Transverse colon (tissue), 4 donors: ENCODE measurements at regions not wholly inside any gene's neighbourhood (a gene's known extent, or its start where the extent isn't known, plus 50 kb on each side); places are given as distances from the start of the nearest gene placed in this dataset.

Experiments
- DNase-seq: peaks from one replicate; pipeline ENCODE4 v3.0.0-alpha.2; 2019
- H3K27ac ChIP-seq, 4 donors: fragments of 200-600 bp; sonication (generic); 2 replicates each; pipeline ENCODE4 v1.5.1; 2016 to 2018; ENCODE audit warnings: inconsistent platforms in 4 of 4
- H3K27me3 ChIP-seq: fragments of 200-600 bp; sonication (generic); 2 replicates; pipeline ENCODE4 v1.5.1; 2017; ENCODE audit warnings: inconsistent platforms
- H3K36me3 ChIP-seq, 4 donors: fragments of 200-600 bp; sonication (generic); 2 replicates each; pipeline ENCODE4 v1.5.1; 2017 to 2019; ENCODE audit warnings: inconsistent platforms in 4 of 4
- H3K4me1 ChIP-seq, 4 donors: fragments of 200-600 bp; sonication (generic); 2 replicates each; pipeline ENCODE4 v1.5.1; 2017 to 2020; ENCODE audit warnings: inconsistent platforms in 4 of 4
- H3K4me3 ChIP-seq, 4 donors: fragments of 200-600 bp; sonication (generic); 1 replicate in 1 of 4; 2 replicates in 3 of 4; pipeline versions ENCODE4 v1.5.1 to v1.6.1; 2017 to 2019; ENCODE audit warnings: inconsistent platforms in 4 of 4
- H3K9me3 ChIP-seq, 2 donors: fragments of 200-600 bp; sonication (generic); 2 replicates each; pipeline ENCODE4 v1.5.1; 2017 to 2019; ENCODE audit warnings: inconsistent platforms in 2 of 2
- EP300 ChIP-seq: sonication (generic); formaldehyde crosslinking; IDR thresholded peaks from one replicate; pipeline ENCODE4 v1.6.1; 2017; ENCODE audit warnings: antibody characterized with exemption, low read depth
- POLR2A ChIP-seq: fragments of 450-650 bp; IDR thresholded peaks from one replicate; pipeline ENCODE4 v1.6.1; 2016; ENCODE audit warnings: antibody characterized with exemption, mild to moderate bottlenecking, moderate library complexity
- POLR2AphosphoS5 ChIP-seq, 3 donors: sonication (generic); formaldehyde crosslinking; IDR thresholded peaks; one replicate each; pipeline ENCODE4 v1.6.1; 2016; ENCODE audit warnings: antibody characterized with exemption in 3 of 3
- WGBS, 2 donors: methylation state at CpG; one replicate each; pipeline ENCODE4 v1.1.5; 2018; ENCODE audit warnings: low coverage in 1 of 2; 5-methylcytosine and 5-hydroxymethylcytosine counted together
- in situ Hi-C, 4 donors: fragments of 200-750 bp; cut with MboI; loops; one replicate each; pipeline versions ENCODE4 v1.15.0 to v1.15.1; 2017; ENCODE audit warnings: low sequenced_read_pairs in 3 of 4, low pct_ligation_motif_present in 1 of 4, low pct_unique_long_range_greater_than_20kb in 1 of 4
- intact Hi-C: fragments of 100-400 bp; cut with DNase I; formaldehyde crosslinking; loops from one replicate; pipeline ENCODE4 v1.15.1; 2023; ENCODE audit warnings: low total_unique reads
- TF ChIP-seq, protein P1 (sequence below), 5 experiments: fragments of 200-600 bp in 3 of 5; fragments of 450-650 bp in 2 of 5; sonication (generic) in 3 of 5; IDR thresholded peaks; 1 replicate in 2 of 5; 2 replicates in 3 of 5; pipeline ENCODE4 v1.5.1; 2016 to 2017; ENCODE audit warnings: antibody characterized with exemption in 5 of 5, inconsistent platforms in 3 of 5, mild to moderate bottlenecking in 2 of 5, moderate library complexity in 1 of 5

DNA sequence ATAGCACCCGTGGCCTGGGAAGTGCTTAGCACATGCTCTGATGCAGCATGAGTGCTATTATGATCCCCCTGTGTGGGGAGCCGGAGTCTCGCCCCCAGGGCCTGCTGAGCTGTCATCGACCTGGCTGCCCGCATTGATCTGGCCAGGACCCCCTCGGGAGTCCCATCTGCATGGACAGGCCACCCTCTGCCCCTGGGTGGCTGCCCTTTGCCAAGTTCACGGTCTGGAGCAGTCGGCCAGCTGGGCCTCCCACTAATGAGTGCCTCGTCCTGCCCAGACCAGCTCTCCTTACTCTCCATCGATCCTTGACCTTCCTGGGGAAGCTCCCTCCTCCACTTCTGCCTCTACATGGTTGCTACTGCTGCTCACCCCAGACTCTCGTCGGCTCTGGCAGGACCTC is 121.8 kb upstream of the RUNX3 start:
- Histone ChIP-seq H3K27me3 (peaks cover 16% of the 10 kb centered on the region), H3K4me1 (no peaks in the 10 kb centered on the region), H3K36me3 (no peaks in the 10 kb centered on the region), H3K27ac (no peak overlapping the region), H3K4me3 (no peak overlapping the region), H3K9me3 (no peaks in the 10 kb centered on the region)
- intact Hi-C loops: no loop called here
- no peak for DNase-seq
- 70% methylated on average over 12 of the region's 12 CpGs; no CpG with 5 or more reads in 1 of the 2 donors for WGBS, 2 donors
- in situ Hi-C loops: no loop called here
- TF ChIP-seq POLR2A (no peak), POLR2AphosphoS5 (IDR thresholded peaks at IDR 0.05) (no peak), EP300 (no peak)
- TF ChIP-seq, protein P1, sequence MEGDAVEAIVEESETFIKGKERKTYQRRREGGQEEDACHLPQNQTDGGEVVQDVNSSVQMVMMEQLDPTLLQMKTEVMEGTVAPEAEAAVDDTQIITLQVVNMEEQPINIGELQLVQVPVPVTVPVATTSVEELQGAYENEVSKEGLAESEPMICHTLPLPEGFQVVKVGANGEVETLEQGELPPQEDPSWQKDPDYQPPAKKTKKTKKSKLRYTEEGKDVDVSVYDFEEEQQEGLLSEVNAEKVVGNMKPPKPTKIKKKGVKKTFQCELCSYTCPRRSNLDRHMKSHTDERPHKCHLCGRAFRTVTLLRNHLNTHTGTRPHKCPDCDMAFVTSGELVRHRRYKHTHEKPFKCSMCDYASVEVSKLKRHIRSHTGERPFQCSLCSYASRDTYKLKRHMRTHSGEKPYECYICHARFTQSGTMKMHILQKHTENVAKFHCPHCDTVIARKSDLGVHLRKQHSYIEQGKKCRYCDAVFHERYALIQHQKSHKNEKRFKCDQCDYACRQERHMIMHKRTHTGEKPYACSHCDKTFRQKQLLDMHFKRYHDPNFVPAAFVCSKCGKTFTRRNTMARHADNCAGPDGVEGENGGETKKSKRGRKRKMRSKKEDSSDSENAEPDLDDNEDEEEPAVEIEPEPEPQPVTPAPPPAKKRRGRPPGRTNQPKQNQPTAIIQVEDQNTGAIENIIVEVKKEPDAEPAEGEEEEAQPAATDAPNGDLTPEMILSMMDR (IDR thresholded peaks at IDR 0.05): no peak

DNA sequence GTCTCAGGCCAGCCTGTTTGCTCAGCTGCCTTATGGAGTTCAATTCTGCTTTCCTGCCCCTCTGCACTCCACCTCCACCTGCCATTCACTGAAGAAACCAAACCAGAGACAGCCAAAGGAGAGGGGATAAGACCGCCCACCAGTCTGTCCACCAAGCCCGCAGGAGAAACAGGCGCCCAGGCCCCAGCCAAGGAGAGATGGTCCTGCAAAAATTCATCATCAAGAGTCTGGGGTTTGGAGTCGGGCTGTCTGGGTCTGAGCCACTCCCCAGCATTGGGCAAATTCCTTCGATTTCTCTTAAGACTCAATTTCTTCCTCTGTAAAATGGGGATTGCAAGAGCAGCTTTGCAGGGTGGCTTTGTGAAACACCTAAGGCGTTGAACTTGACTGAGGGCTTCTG is 121.4 kb upstream of the RUNX3 start:
- no peak overlapping the region for H3K4me3 ChIP-seq
- in situ Hi-C loops: no loop called here
- no peak for DNase-seq
- TF ChIP-seq, protein P1 (IDR thresholded peaks at IDR 0.05): no peak
- TF ChIP-seq POLR2A (no peak), POLR2AphosphoS5 (IDR thresholded peaks at IDR 0.05) (no peak), EP300 (no peak)
- peaks cover 16% of the 10 kb centered on the region for H3K27me3 ChIP-seq
- no peaks in the 10 kb centered on the region for H3K9me3 ChIP-seq
- H3K27ac ChIP-seq: no peak overlapping the region
- no peaks in the 10 kb centered on the region for H3K36me3 ChIP-seq
- no peaks in the 10 kb centered on the region for H3K4me1 ChIP-seq
- 82 to 83% methylated on average over 2 to 6 of the region's 6 CpGs for WGBS, 2 donors
- intact Hi-C loops: no loop called here

DNA sequence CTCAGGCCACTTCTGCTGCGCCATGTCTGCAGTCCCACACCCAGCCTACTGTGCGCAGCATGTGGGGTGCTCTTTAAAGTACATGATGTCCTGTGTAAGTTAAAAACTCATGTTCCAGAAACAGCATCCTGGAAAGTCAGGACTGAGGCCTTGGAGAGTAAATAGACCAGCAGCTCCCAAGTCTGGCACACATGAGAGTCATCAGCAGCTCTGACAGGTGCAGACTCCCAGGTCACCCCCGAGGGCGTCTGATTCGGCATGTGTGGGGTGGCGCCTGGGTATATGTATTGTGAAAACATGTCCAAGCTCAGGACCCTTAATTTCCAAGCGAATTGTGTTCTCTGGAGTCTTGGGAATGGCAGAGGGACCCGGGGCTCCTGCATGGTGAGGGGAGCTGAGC is 120.1 kb upstream of the RUNX3 start:
- H3K27me3 ChIP-seq: peaks cover 10% of the 10 kb centered on the region
- H3K4me1 ChIP-seq: no peaks in the 10 kb centered on the region
- WGBS, 2 donors: 71% methylated on average over 8 of the region's 8 CpGs; no CpG with 5 or more reads in 1 of the 2 donors
- no peak for TF ChIP-seq POLR2AphosphoS5 (IDR thresholded peaks at IDR 0.05)
- TF ChIP-seq EP300: no peak
- no peak for TF ChIP-seq POLR2A
- TF ChIP-seq, protein P1 (IDR thresholded peaks at IDR 0.05): no peak
- no peak overlapping the region for H3K27ac ChIP-seq
- no peaks in the 10 kb centered on the region for H3K9me3 ChIP-seq
- H3K36me3 ChIP-seq: no peaks in the 10 kb centered on the region
- no peak for DNase-seq
- no peak overlapping the region for H3K4me3 ChIP-seq
- intact Hi-C loops (no loop called here), in situ Hi-C loops (no loop called here)

DNA sequence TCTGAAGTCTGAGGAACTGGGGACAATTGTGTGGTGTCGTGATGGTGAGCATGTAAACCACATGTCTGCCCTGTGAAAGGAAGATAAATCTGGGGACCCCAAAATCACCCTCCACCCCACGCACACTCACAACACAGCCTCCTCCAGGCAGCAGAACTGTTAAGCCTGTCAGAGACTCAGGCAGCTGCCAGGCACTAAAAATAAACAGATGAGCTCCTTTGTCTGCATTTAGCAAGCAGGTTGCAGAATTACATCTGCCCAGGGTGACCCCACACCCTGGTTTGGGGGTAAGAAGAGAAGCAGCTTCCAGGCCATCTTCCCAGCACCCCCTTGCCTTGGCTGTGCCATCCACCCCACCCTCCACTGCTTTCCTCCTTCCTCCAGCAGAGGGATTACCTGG is 119.1 kb upstream of the RUNX3 start:
- intact Hi-C loops (no loop called here), in situ Hi-C loops (loop anchor here in 2 of 4 donors (25.0 kb wide), 1 partner anchor 112 kb away; the partner anchor contains the start of gene RUNX3 (in 2 of the 2))
- no peak overlapping the region for H3K27ac ChIP-seq
- DNase-seq: no peak
- H3K27me3 ChIP-seq: peaks cover 10% of the 10 kb centered on the region
- H3K36me3 ChIP-seq: no peaks in the 10 kb centered on the region
- H3K9me3 ChIP-seq: no peaks in the 10 kb centered on the region
- no peak overlapping the region for H3K4me3 ChIP-seq
- WGBS, 2 donors: 85% methylated on average over 2 of the region's 2 CpGs; no CpG with 5 or more reads in 1 of the 2 donors
- TF ChIP-seq EP300: no peak
- TF ChIP-seq, protein P1 (IDR thresholded peaks at IDR 0.05): no peak
- no peaks in the 10 kb centered on the region for H3K4me1 ChIP-seq
